Left cardiac atrium (tissue), 4 donors: ENCODE measurements at regions not wholly inside any gene's neighbourhood (a gene's known extent, or its start where the extent isn't known, plus 50 kb on each side); places are given as distances from the start of the nearest gene placed in this dataset.

Experiments used
- ATAC-seq, 2 donors: fragments of 200-7000 bp; cut with Tn5 transposase; one replicate each; pipeline ENCODE4 v1.9.1; 2020; ENCODE audit warnings: mild to moderate bottlenecking in 2 of 2, moderate library complexity in 2 of 2
- DNase-seq: peaks from one replicate; pipeline ENCODE4 v3.0.0-alpha.2; 2020
- intact Hi-C, 2 donors: fragments of 100-400 bp; cut with DNase I; formaldehyde crosslinking; loops; one replicate each; pipeline versions ENCODE4 v1.14.1 to v1.15.1; 2022 to 2023
- donor health status: DM: no; HTN: yes; CAD: no.
- donor health status: DM: no; HTN: yes; CAD: no; lungs with severe emphysema.
- donor health status: DM: yes; HTN: yes; CAD: no.
- donor health status: Dilated cardiomyopathy.

DNA sequence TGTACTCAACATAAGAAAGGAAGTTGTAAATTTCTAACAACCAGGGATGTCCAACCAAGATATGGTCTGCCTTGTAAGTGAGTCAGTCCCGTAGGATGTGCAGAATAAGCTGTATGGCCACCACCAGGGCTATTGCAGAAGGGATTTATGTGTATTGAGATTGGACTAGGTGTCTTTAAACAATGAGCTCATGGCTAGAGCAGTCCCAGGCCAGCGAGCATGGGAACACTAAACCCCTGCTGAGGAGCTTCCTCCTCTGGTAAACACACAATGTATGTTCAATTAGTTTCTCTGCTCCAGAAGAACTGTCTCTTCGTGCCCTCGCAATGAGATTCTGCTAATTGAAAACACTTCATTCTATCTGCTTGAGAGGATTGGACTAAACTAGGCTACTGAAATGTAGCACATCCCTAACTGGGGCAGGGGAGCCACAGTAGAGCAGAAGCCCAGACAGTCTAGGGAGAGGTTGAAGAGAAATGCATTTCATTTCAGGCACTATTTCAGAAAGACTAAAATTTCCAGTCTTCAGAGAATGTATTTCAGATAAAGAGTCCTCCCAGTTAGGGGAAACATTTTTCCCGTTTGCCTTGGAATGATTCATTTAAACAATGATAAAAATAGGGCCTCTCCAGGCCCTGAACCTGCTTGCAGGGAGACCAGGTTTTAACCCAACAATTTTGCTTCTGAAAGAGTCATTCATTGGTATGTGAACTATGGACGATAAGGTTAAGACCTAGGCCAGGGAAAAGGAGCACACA lies 154.7 kb downstream of the FAM114A2 start:
- intact Hi-C loops: no loop called here
- ATAC-seq: no peak

DNA sequence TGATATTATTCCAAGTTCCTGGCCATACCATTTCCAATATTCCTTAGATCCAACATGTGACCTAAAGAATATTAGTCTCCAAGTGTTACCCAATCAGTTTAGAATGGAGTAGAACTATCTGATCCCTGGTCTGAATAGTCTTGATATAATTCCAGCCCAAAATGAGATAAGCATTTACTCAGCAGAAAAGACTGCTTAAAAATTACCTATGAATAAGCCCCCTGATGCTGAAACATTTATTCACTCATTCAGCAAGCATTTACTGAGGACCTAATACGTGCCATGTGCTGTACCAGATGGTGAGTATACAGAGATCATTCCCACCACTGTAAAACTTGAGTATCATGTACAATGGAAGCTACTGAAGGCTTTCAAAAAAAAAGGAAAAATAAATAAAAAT lies 157.0 kb downstream of the FAM114A2 start:
- DNase-seq (no peak), ATAC-seq (no peak)
- intact Hi-C loops: no loop called here

More for the DNA sequence above, 154.7 kb downstream of the FAM114A2 start:
- DNase-seq: no peak

DNA sequence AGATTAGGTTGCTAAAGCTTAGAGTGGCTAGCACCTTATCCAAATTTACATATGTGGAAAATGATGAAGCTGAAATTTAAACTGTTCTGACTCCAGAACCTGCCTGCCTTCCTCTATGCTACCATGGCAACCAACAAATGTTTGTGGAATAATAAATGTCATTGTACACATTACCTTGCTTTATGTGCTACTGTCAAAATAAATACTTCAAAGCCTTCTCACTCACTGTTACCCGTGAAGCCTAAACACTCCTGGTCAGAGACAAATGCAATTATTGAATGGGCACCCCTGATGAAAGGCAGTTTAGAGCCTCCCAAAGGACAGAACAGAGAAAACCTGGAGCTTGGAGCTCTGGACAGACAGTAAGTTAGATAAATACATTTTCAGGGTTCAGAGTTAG lies 158.6 kb downstream of the FAM114A2 start:
- DNase-seq: no peak
- intact Hi-C loops: no loop called here
- ATAC-seq: no peak

DNA sequence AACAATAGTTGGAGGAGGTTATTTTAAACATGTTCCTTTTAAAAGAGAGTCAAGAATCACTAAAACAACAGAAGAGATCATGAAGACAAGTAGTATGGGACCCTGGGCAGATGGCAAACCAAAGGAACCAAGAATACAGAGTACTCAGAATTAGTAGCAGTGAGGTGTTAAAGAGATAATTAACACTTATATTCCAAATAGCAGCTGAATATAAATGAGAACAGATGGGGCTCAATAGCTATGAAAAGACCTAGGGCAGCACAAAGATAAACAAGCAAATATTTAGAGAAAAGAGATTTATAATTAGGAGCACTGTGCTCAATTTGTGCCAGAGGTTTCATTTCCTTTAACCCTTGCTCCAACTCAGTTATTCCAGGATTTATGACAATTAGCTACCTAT lies 159.1 kb downstream of the FAM114A2 start:
- DNase-seq (no peak), ATAC-seq (no peak)
- intact Hi-C loops: no loop called here

DNA sequence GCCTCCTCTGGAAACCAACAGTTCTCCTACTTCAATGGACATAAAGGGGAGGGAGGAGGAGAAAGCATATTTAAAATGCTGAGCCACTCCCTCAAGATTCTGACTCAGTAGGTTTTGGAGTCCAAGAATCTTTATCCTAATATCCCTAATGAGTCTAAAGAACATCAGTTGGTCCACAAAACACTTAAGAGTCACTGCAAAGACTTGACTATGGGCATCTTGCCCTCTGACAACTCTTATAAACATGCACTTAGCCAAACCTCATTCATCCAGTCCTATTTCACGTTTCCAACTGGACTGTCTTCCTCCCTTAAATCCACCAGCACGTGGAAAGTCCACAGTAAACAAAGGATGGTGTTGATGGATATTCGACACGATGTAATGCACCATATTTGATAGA lies 172.5 kb downstream of the FAM114A2 start:
- DNase-seq (no peak), ATAC-seq (no peak)
- intact Hi-C loops: no loop called here

DNA sequence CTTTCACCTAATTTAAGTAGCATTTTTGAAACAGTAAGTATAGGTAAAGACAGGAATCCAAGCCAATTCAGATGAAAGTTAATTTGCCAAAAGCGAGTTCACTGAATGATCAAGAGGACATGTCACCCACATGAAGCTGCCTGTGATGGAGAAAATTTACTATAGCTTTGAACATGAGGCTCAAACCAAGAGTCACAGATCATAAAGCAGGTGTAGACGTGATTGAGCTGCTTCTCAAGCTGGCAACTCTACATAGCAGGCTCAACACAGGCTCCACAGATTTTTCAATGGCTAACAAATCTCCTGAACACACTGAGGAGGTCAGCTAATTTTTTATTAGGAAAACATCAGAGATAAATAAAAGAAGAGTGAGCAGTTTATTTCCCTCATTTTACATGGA lies 173.7 kb downstream of the FAM114A2 start:
- DNase-seq (no peak), ATAC-seq (no peak)
- intact Hi-C loops: no loop called here

DNA sequence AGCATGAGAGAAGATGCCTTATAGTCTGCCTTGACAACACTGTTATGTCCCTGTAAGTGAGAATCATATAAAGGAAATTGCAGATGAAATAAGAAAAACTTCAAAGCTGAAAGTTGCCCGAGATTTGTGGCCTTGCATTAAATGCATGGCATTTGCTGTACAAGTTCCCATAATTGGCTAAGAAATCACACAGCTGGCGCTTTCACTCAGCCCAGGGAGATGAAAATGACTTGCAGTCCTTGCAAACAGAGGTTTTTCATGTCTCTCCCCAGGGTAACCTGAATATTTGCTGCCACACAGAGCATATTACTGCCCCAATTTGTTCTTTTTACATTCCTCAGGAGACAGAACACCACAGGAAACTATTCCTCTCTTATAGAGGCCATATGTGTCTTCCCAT lies 174.8 kb downstream of the FAM114A2 start:
- intact Hi-C loops: no loop called here
- DNase-seq (no peak), ATAC-seq (no peak)
